ENCODE measurements at regions not wholly inside any gene's neighbourhood (a gene's known extent, or its start where the extent isn't known, plus 50 kb on each side); places are given as distances from the start of the nearest gene placed in this dataset.

- TF ChIP-seq, protein P1, sequence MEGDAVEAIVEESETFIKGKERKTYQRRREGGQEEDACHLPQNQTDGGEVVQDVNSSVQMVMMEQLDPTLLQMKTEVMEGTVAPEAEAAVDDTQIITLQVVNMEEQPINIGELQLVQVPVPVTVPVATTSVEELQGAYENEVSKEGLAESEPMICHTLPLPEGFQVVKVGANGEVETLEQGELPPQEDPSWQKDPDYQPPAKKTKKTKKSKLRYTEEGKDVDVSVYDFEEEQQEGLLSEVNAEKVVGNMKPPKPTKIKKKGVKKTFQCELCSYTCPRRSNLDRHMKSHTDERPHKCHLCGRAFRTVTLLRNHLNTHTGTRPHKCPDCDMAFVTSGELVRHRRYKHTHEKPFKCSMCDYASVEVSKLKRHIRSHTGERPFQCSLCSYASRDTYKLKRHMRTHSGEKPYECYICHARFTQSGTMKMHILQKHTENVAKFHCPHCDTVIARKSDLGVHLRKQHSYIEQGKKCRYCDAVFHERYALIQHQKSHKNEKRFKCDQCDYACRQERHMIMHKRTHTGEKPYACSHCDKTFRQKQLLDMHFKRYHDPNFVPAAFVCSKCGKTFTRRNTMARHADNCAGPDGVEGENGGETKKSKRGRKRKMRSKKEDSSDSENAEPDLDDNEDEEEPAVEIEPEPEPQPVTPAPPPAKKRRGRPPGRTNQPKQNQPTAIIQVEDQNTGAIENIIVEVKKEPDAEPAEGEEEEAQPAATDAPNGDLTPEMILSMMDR (IDR thresholded peaks at IDR 0.05 in 2 of 3, conservative IDR thresholded peaks at IDR 0.05 in 1 of 3; ENCODE audit: borderline replicate concordance in 1 of 3, insufficient read depth in 1 of 3, low read depth in 2 of 3, low read length in 2 of 3), result no peak
- no peak for TF ChIP-seq EZH2 (IDR thresholded peaks at IDR 0.05)
Observed at GRCh38 chr5:153880106-153880505, 158.6 kb downstream of the FAM114A2 start.

Data from HCT116 (cell line).